ENCODE measurements at regions not wholly inside any gene's neighbourhood (a gene's known extent, or its start where the extent isn't known, plus 50 kb on each side); places are given as distances from the start of the nearest gene placed in this dataset.

DNA sequence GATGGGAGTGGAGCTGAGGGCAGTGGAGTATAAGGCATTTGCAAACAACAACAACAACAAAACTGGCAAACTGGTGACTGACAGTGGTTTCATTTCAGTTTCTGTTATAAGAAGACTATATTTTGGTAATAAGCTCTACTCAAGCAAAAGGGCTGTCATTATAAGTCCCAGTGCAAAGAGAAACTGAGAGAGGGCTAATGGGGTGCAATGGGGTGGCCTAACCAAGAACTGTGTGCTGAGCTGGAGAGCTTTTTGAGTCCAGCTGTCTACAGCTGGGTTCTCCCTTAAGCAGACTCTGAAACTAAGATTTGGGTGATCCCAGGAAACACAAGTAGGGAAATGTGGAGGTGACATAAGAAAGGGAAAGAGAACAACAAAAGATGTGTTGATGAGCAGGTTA lies 439.3 kb downstream of the ADRA2A start:
- no TSS peak for BruUV-seq (replicated peaks)
- no peak overlapping the region for H4K8ac ChIP-seq (ENCODE audit: low read depth in 2 of 2, low read length in 2 of 2)
- no peak overlapping the region for H3K4me3 ChIP-seq (ENCODE audit: insufficient read depth, low read depth, low read length)
- in situ Hi-C loops (cut with MboI; ENCODE audit: low sequenced_read_pairs) (no loop called here), intact Hi-C loops (cut with micrococcal nuclease) (no loop called here), dilution Hi-C loops (cut with HindIII; ENCODE audit: low sequenced_read_pairs, unreplicated experiment) (no loop called here)
- no peak overlapping the region for H4K5ac ChIP-seq (ENCODE audit: low read depth, low read length)
- no peak overlapping the region for H2BK5ac ChIP-seq (ENCODE audit: low read depth, low read length, poor library complexity, severe bottlenecking)
- no peak for ATAC-seq (ENCODE audit: low read depth)
- H3K18ac ChIP-seq (ENCODE audit: low read depth, low read length): no peak overlapping the region
- H2AK9ac ChIP-seq (replicated peaks; ENCODE audit: low read depth, low read length, poor library complexity): no peak overlapping the region
- no peak overlapping the region for H3K9ac ChIP-seq (ENCODE audit: low read depth, low read length)
- H3K23ac ChIP-seq (ENCODE audit: low read depth, low read length): no peak overlapping the region
- H2AFZ ChIP-seq (replicated peaks; ENCODE audit: low read length, poor library complexity): no peak overlapping the region
- ChIA-PET CTCF (no interaction called here), POLR2A (ENCODE audit: unreplicated experiment) (no interaction called here)
- no peaks in the 10 kb centered on the region for H4K20me1 ChIP-seq (ENCODE audit: insufficient read depth, low read length)
- no peaks in the 10 kb centered on the region for H3K27me3 ChIP-seq (ENCODE audit: control insufficient read depth, insufficient read depth, low read length)
- no peak overlapping the region for H3K14ac ChIP-seq (replicated peaks; ENCODE audit: low read depth, low read length)
- H3K36me3 ChIP-seq (ENCODE audit: control insufficient read depth, insufficient read depth, low read length): no peaks in the 10 kb centered on the region
- H2BK20ac ChIP-seq (ENCODE audit: low read depth, low read length): no peak overlapping the region
- no peak overlapping the region for H2BK120ac ChIP-seq (ENCODE audit: low read depth, low read length)
- no peak overlapping the region for H4K91ac ChIP-seq (ENCODE audit: insufficient read depth, low read depth, low read length)
- H3K79me1 ChIP-seq (ENCODE audit: low read depth in 1 of 2, low read length in 2 of 2): no peaks in the 10 kb centered on the region
- no peak for DNase-seq
- H3K9me1 ChIP-seq (ENCODE audit: insufficient read depth, low read length): no peaks in the 10 kb centered on the region
- TF ChIP-seq SMC3 (IDR thresholded peaks at IDR 0.05; ENCODE audit: low read depth, low read length) (no peak), MXI1 (IDR thresholded peaks at IDR 0.05; ENCODE audit: borderline replicate concordance, low read depth, low read length) (no peak), RAD21 (IDR thresholded peaks at IDR 0.05; ENCODE audit: low read length) (no peak), MAZ (IDR thresholded peaks at IDR 0.05; ENCODE audit: borderline replicate concordance, low read depth, low read length) (no peak)
- TF ChIP-seq, protein P1, sequence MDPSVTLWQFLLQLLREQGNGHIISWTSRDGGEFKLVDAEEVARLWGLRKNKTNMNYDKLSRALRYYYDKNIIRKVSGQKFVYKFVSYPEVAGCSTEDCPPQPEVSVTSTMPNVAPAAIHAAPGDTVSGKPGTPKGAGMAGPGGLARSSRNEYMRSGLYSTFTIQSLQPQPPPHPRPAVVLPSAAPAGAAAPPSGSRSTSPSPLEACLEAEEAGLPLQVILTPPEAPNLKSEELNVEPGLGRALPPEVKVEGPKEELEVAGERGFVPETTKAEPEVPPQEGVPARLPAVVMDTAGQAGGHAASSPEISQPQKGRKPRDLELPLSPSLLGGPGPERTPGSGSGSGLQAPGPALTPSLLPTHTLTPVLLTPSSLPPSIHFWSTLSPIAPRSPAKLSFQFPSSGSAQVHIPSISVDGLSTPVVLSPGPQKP (IDR thresholded peaks at IDR 0.05; ENCODE audit: borderline replicate concordance, low read depth, low read length): no peak
- H2AK5ac ChIP-seq (ENCODE audit: low read depth, low read length): no peak overlapping the region
- peaks cover 28% of the 10 kb centered on the region for H3K9me3 ChIP-seq (ENCODE audit: control insufficient read depth, insufficient read depth, low read length)
- H3K56ac ChIP-seq (ENCODE audit: extremely low read depth, insufficient read depth, low read length): no peak overlapping the region
- no peak overlapping the region for H3K27ac ChIP-seq (ENCODE audit: insufficient read depth, low read length)
- H3K4me2 ChIP-seq (ENCODE audit: low read depth, low read length): no peak overlapping the region
- H2BK15ac ChIP-seq (ENCODE audit: low read depth, low read length): no peak overlapping the region
- H3K4ac ChIP-seq (ENCODE audit: low read depth, low read length): no peak overlapping the region
- H3K4me1 ChIP-seq (ENCODE audit: control insufficient read depth, insufficient read depth, low read length): no peaks in the 10 kb centered on the region
